OCI-LY3 (cell line): ENCODE measurements at regions not wholly inside any gene's neighbourhood (a gene's known extent, or its start where the extent isn't known, plus 50 kb on each side); places are given as distances from the start of the nearest gene placed in this dataset.
"Not testable (repeated sequence)": the region's sequence is repeated elsewhere in the genome, so short reads cannot be mapped to it uniquely, and the experiment has no call there.

Source experiments
- EZH2phosphoT487 ChIP-seq: fragments of 200-600 bp; shearing (Covaris generic); IDR thresholded peaks from 2 replicates; pipeline ENCODE4 v1.6.1; 2018; ENCODE audit warnings: antibody characterized with exemption, mixed run types, low read depth
- TF ChIP-seq, protein P1 (sequence below): fragments of 200-600, 300-600 bp; sonication (generic); IDR thresholded peaks from 2 replicates; pipeline ENCODE4 v1.5.1; 2014; ENCODE audit warnings: antibody characterized with exemption, low read length, low read depth

GRCh38 chr6:53423560-53423959, 74.8 kb upstream of the ELOVL5 start:
- TF ChIP-seq, protein P1, sequence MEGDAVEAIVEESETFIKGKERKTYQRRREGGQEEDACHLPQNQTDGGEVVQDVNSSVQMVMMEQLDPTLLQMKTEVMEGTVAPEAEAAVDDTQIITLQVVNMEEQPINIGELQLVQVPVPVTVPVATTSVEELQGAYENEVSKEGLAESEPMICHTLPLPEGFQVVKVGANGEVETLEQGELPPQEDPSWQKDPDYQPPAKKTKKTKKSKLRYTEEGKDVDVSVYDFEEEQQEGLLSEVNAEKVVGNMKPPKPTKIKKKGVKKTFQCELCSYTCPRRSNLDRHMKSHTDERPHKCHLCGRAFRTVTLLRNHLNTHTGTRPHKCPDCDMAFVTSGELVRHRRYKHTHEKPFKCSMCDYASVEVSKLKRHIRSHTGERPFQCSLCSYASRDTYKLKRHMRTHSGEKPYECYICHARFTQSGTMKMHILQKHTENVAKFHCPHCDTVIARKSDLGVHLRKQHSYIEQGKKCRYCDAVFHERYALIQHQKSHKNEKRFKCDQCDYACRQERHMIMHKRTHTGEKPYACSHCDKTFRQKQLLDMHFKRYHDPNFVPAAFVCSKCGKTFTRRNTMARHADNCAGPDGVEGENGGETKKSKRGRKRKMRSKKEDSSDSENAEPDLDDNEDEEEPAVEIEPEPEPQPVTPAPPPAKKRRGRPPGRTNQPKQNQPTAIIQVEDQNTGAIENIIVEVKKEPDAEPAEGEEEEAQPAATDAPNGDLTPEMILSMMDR, result not testable (repeated sequence)
- TF ChIP-seq EZH2phosphoT487, result not testable (repeated sequence)
